ENCODE measurements at regions not wholly inside any gene's neighbourhood (a gene's known extent, or its start where the extent isn't known, plus 50 kb on each side); places are given as distances from the start of the nearest gene placed in this dataset.

- Histone ChIP-seq H3K9me3 (ENCODE audit: control insufficient read depth in 4 of 4, low read length in 3 of 4) (no peaks in the 10 kb centered on the region), H3K4me3 (ENCODE audit: low read depth in 1 of 3, low read length in 3 of 3) (no peak overlapping the region), H3K27ac (ENCODE audit: low read depth in 1 of 2, low read length in 2 of 2) (no peak overlapping the region), H3K4me1 (ENCODE audit: control insufficient read depth in 4 of 4, insufficient read depth in 4 of 4, low read length in 3 of 4) (no peaks in the 10 kb centered on the region), H3K36me3 (ENCODE audit: control insufficient read depth in 4 of 4, insufficient read depth in 3 of 4, low read depth in 1 of 4, low read length in 3 of 4) (no peaks in the 10 kb centered on the region), H3K27me3 (ENCODE audit: control insufficient read depth in 4 of 4, insufficient read depth in 4 of 4, low read length in 3 of 4) (no peaks in the 10 kb centered on the region), H3K9ac (ENCODE audit: low read depth in 1 of 2, low read length in 2 of 2) (no peak overlapping the region)
- 92% methylated on average over 11 of the region's 11 CpGs for whole genome bisulfite sequencing
- no peak for DNase-seq (ENCODE audit: low spot score)
- no peak for TF ChIP-seq JUND (IDR thresholded peaks at IDR 0.05)
- TF ChIP-seq, protein P1, sequence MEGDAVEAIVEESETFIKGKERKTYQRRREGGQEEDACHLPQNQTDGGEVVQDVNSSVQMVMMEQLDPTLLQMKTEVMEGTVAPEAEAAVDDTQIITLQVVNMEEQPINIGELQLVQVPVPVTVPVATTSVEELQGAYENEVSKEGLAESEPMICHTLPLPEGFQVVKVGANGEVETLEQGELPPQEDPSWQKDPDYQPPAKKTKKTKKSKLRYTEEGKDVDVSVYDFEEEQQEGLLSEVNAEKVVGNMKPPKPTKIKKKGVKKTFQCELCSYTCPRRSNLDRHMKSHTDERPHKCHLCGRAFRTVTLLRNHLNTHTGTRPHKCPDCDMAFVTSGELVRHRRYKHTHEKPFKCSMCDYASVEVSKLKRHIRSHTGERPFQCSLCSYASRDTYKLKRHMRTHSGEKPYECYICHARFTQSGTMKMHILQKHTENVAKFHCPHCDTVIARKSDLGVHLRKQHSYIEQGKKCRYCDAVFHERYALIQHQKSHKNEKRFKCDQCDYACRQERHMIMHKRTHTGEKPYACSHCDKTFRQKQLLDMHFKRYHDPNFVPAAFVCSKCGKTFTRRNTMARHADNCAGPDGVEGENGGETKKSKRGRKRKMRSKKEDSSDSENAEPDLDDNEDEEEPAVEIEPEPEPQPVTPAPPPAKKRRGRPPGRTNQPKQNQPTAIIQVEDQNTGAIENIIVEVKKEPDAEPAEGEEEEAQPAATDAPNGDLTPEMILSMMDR (IDR thresholded peaks at IDR 0.05; ENCODE audit: low read depth, low read length, missing input control), result no peak
- no peak for TF ChIP-seq REST (IDR thresholded peaks at IDR 0.05)
- TF ChIP-seq, protein P2, sequence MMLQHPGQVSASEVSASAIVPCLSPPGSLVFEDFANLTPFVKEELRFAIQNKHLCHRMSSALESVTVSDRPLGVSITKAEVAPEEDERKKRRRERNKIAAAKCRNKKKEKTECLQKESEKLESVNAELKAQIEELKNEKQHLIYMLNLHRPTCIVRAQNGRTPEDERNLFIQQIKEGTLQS (IDR thresholded peaks at IDR 0.05), result no peak
- TF ChIP-seq MAX (IDR thresholded peaks at IDR 0.05), result no peak
- no peak for TF ChIP-seq FOXA2 (IDR thresholded peaks at IDR 0.05)
- TF ChIP-seq RXRA (IDR thresholded peaks at IDR 0.05), result no peak
- no peak for TF ChIP-seq RAD21 (IDR thresholded peaks at IDR 0.05)
- TF ChIP-seq GABPA (IDR thresholded peaks at IDR 0.05 in 1 of 2, conservative IDR thresholded peaks at IDR 0.05 in 1 of 2), result no peak
Measured at GRCh38 chr7:68420342-68421192, 1177.7 kb upstream of the AUTS2 start.

DNA sequence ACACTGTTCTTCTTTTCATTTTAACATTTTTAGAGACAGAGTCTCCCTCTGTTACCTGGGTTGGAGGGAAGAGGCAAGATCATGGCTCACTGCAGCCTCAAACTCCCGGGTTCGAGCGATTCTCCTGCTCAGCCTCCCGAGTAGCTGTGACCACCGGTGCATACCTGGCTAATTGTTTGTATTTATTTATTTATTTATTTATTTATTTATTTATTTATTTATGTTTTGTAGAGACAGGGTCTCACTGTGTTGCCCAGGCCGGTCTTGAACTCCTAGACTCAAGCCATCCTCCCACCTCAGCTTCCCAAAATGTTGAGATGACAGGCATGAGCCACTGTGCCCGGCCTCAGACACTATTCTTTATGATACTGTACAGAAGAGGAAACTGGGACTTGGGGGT is 1176.6 kb upstream of the AUTS2 start:
- no peak for DNase-seq (ENCODE audit: low spot score)
- WGBS, result 95% methylated on average over 7 of the region's 7 CpGs
- Histone ChIP-seq H3K27ac (ENCODE audit: low read depth in 1 of 2, low read length in 2 of 2) (no peak overlapping the region), H3K9ac (ENCODE audit: low read depth in 1 of 2, low read length in 2 of 2) (no peak overlapping the region), H3K4me1 (ENCODE audit: control insufficient read depth in 4 of 4, insufficient read depth in 4 of 4, low read length in 3 of 4) (no peaks in the 10 kb centered on the region), H3K36me3 (ENCODE audit: control insufficient read depth in 4 of 4, insufficient read depth in 3 of 4, low read depth in 1 of 4, low read length in 3 of 4) (no peaks in the 10 kb centered on the region), H3K27me3 (ENCODE audit: control insufficient read depth in 4 of 4, insufficient read depth in 4 of 4, low read length in 3 of 4) (no peaks in the 10 kb centered on the region), H3K4me3 (ENCODE audit: low read depth in 1 of 3, low read length in 3 of 3) (no peak overlapping the region), H3K9me3 (ENCODE audit: control insufficient read depth in 4 of 4, low read length in 3 of 4) (no peaks in the 10 kb centered on the region)
- TF ChIP-seq EGR1 (IDR thresholded peaks at IDR 0.05; ENCODE audit: low read depth in 2 of 2), result no peak
- TF ChIP-seq GABPA (IDR thresholded peaks at IDR 0.05 in 1 of 2, conservative IDR thresholded peaks at IDR 0.05 in 1 of 2), result no peak
- TF ChIP-seq, protein P2 (IDR thresholded peaks at IDR 0.05), result no peak
- TF ChIP-seq MAX (IDR thresholded peaks at IDR 0.05), result no peak
- no peak for TF ChIP-seq RAD21 (IDR thresholded peaks at IDR 0.05)
- TF ChIP-seq, protein P3, sequence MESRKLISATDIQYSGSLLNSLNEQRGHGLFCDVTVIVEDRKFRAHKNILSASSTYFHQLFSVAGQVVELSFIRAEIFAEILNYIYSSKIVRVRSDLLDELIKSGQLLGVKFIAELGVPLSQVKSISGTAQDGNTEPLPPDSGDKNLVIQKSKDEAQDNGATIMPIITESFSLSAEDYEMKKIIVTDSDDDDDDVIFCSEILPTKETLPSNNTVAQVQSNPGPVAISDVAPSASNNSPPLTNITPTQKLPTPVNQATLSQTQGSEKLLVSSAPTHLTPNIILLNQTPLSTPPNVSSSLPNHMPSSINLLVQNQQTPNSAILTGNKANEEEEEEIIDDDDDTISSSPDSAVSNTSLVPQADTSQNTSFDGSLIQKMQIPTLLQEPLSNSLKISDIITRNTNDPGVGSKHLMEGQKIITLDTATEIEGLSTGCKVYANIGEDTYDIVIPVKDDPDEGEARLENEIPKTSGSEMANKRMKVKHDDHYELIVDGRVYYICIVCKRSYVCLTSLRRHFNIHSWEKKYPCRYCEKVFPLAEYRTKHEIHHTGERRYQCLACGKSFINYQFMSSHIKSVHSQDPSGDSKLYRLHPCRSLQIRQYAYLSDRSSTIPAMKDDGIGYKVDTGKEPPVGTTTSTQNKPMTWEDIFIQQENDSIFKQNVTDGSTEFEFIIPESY (IDR thresholded peaks at IDR 0.05), result no peak
- TF ChIP-seq NR2F2 (IDR thresholded peaks at IDR 0.05), result no peak
- TF ChIP-seq FOXA2 (IDR thresholded peaks at IDR 0.05), result no peak
- TF ChIP-seq RXRA (IDR thresholded peaks at IDR 0.05), result no peak
- TF ChIP-seq, protein P1 (IDR thresholded peaks at IDR 0.05; ENCODE audit: low read depth, low read length, missing input control), result no peak
- TF ChIP-seq YY1 (IDR thresholded peaks at IDR 0.05), result no peak
- no peak for TF ChIP-seq HNF4A (conservative IDR thresholded peaks at IDR 0.05)
- TF ChIP-seq REST (IDR thresholded peaks at IDR 0.05), result no peak
